Gastroesophageal sphincter (tissue), 4 donors: ENCODE measurements at regions not wholly inside any gene's neighbourhood (a gene's known extent, or its start where the extent isn't known, plus 50 kb on each side); places are given as distances from the start of the nearest gene placed in this dataset.
A peak's percentile ranks its signal among the peaks of the same experiment; 100 is the strongest.

ENCODE experiments used
- ATAC-seq: fragments of 150-250 bp; one replicate; pipeline ENCODE4 v1.9.1; 2016; ENCODE audit warnings: mild to moderate bottlenecking, moderate library complexity
- H3K27ac ChIP-seq, 4 donors: fragments of 200-600 bp; sonication (generic) in 3 of 4; 1 replicate in 3 of 4; 2 replicates in 1 of 4; pipeline ENCODE4 v1.5.1; 2016 to 2019
- H3K27me3 ChIP-seq: fragments of 200-600 bp; sonication (generic); one replicate; pipeline ENCODE4 v1.5.1; 2019
- H3K36me3 ChIP-seq, 2 donors: fragments of 200-600 bp; sonication (generic); one replicate each; pipeline ENCODE4 v1.5.1; 2019; ENCODE audit warnings: control low read depth in 1 of 2
- H3K4me1 ChIP-seq, 3 donors: fragments of 200-600 bp; sonication (generic); 1 replicate in 2 of 3; 2 replicates in 1 of 3; pipeline ENCODE4 v1.5.1; 2016 to 2019; ENCODE audit warnings: control low read depth in 2 of 3
- H3K4me3 ChIP-seq, 2 donors: fragments of 200-600 bp; sonication (generic); one replicate each; pipeline ENCODE4 v1.5.1; 2019; ENCODE audit warnings: mild to moderate bottlenecking in 1 of 2, moderate library complexity in 1 of 2
- H3K9me3 ChIP-seq, 3 donors: fragments of 200-600 bp; sonication (generic); one replicate each; pipeline ENCODE4 v1.5.1; 2017 to 2019; ENCODE audit warnings: control low read depth in 2 of 3
- CTCF ChIP-seq, 4 experiments: fragments of 200-600 bp in 2 of 4; fragments of 450-650 bp in 2 of 4; sonication (generic) in 1 of 4; IDR thresholded peaks; one replicate each; pipeline ENCODE4 v1.5.1; 2017 to 2019; ENCODE audit warnings: antibody characterized with exemption in 4 of 4, mild to moderate bottlenecking in 2 of 4, moderate library complexity in 2 of 4
- EP300 ChIP-seq: sonication (generic); formaldehyde crosslinking; IDR thresholded peaks from one replicate; pipeline ENCODE4 v1.6.1; 2017; ENCODE audit warnings: antibody characterized with exemption, mild to moderate bottlenecking
- POLR2A ChIP-seq, 2 donors: fragments of 450-650 bp; IDR thresholded peaks; one replicate each; pipeline ENCODE4 v1.6.1; 2017; ENCODE audit warnings: antibody characterized with exemption in 2 of 2, mild to moderate bottlenecking in 2 of 2, moderate library complexity in 1 of 2
- POLR2AphosphoS5 ChIP-seq: sonication (generic); formaldehyde crosslinking; IDR thresholded peaks from one replicate; pipeline ENCODE4 v1.6.1; 2017; ENCODE audit warnings: antibody characterized with exemption
- WGBS, 2 donors: methylation state at CpG; one replicate each; pipeline ENCODE4 v1.1.5; 2018; ENCODE audit warnings: low coverage in 1 of 2; 5-methylcytosine and 5-hydroxymethylcytosine counted together

- Histone ChIP-seq H3K36me3 (no peaks in the 10 kb centered on the region), H3K27me3 (no peaks in the 10 kb centered on the region), H3K27ac (no peak overlapping the region), H3K4me3 (no peak overlapping the region), H3K4me1 (no peaks in the 10 kb centered on the region), H3K9me3 (peaks cover 0 to 8% (median 0%) of the 10 kb centered on the region in 3 donors)
- no peak for ATAC-seq
- TF ChIP-seq EP300 (no peak), CTCF (IDR thresholded peaks at IDR 0.05) (no peak)
- 26 to 46% methylated on average over 2 of the region's 2 CpGs for WGBS, 2 donors
Observed at GRCh38 chr1:55597910-55598309, 382.7 kb upstream of the USP24 start.

- Histone ChIP-seq H3K4me1 (no peaks in the 10 kb centered on the region), H3K27me3 (no peaks in the 10 kb centered on the region), H3K36me3 (no peaks in the 10 kb centered on the region), H3K9me3 (peaks cover 0 to 8% (median 0%) of the 10 kb centered on the region in 3 donors), H3K4me3 (no peak overlapping the region), H3K27ac (no peak overlapping the region)
- no peak for ATAC-seq
- TF ChIP-seq CTCF (IDR thresholded peaks at IDR 0.05): no peak
- no peak for TF ChIP-seq POLR2A (IDR thresholded peaks at IDR 0.05)
- TF ChIP-seq EP300: no peak
- TF ChIP-seq POLR2AphosphoS5: no peak
- WGBS, 2 donors: 86 to 97% methylated on average over 4 of the region's 4 CpGs
Observed at GRCh38 chr1:55594701-55595100, 379.5 kb upstream of the USP24 start.

DNA sequence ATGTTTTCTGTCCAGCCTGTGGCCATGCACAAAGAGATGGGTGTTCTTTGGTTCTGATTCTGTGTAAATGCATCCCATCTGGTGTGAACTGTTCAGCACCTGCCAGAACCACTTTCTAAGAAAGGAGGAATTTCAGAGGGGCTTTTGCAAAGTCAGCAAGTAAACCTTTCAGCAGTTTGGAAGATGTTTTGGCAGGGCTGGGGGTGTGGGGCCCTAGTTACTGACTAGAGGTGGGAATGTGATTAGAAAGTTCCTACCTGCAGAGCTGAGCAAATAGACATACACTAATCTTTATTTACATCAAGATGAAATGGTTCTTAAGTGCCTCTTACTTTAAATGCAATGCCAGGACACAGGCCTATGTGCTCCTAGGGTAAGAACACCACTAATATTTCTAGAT is 378.1 kb upstream of the USP24 start:
- H3K36me3 ChIP-seq: no peaks in the 10 kb centered on the region
- peaks cover 0 to 9% (median 0%) of the 10 kb centered on the region in 3 donors for H3K4me1 ChIP-seq
- H3K27me3 ChIP-seq: no peaks in the 10 kb centered on the region
- H3K4me3 ChIP-seq: no peak overlapping the region
- H3K9me3 ChIP-seq: peaks cover 0 to 8% (median 0%) of the 10 kb centered on the region in 3 donors
- no peak overlapping the region for H3K27ac ChIP-seq
- TF ChIP-seq CTCF (IDR thresholded peaks at IDR 0.05) (no peak), POLR2A (IDR thresholded peaks at IDR 0.05) (no peak), POLR2AphosphoS5 (no peak), EP300 (no peak)
- ATAC-seq: no peak

DNA sequence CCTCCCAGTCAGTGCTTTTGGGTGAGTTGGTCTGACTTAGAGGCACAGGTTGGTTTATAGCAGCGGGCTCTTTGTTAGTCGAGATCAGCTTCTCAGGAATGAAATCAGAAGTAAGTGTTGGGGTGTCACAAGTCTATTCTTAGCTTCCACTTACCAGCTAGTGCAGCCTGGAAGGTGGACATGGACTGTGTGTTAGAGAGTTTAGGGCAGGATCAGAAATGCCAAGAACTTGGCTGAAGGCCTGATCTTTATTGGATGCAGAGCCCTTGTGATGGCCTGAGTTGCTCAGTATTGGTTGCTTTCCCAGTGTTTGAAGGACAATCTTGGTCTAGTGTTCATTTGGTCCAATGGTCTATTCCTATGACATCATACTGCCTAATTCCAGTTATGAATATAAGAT is 377.0 kb upstream of the USP24 start:
- Histone ChIP-seq H3K36me3 (no peaks in the 10 kb centered on the region), H3K27ac (no peak overlapping the region), H3K4me1 (peaks cover 0 to 14% (median 0%) of the 10 kb centered on the region in 3 donors), H3K27me3 (no peaks in the 10 kb centered on the region), H3K4me3 (no peak overlapping the region), H3K9me3 (peaks cover 0 to 6% (median 0%) of the 10 kb centered on the region in 3 donors)
- no peak for ATAC-seq
- WGBS, 2 donors: 100% methylated on average over 1 of the region's 2 CpGs
- no peak for TF ChIP-seq POLR2AphosphoS5
- TF ChIP-seq EP300: no peak
- no peak for TF ChIP-seq POLR2A (IDR thresholded peaks at IDR 0.05)
- no peak for TF ChIP-seq CTCF (IDR thresholded peaks at IDR 0.05)

- peak; percentile 74 for ATAC-seq
- WGBS, 2 donors: 27 to 49% methylated on average over 3 to 7 of the region's 7 CpGs
- Histone ChIP-seq H3K36me3 (no peaks in the 10 kb centered on the region), H3K27ac (peak overlapping the region in 3 of 4 donors; percentile 62 to 72 (median 72)), H3K9me3 (no peaks in the 10 kb centered on the region), H3K27me3 (no peaks in the 10 kb centered on the region), H3K4me1 (peaks cover 0 to 32% (median 0%) of the 10 kb centered on the region in 3 donors), H3K4me3 (no peak overlapping the region)
- TF ChIP-seq CTCF (IDR thresholded peaks at IDR 0.05) (no peak), POLR2AphosphoS5 (peak; percentile 53)
Observed at GRCh38 chr1:55589671-55590297, 374.6 kb upstream of the USP24 start.
